ENCODE measurements at regions not wholly inside any gene's neighbourhood (a gene's known extent, or its start where the extent isn't known, plus 50 kb on each side); places are given as distances from the start of the nearest gene placed in this dataset.
"Not testable (repeated sequence)": the region's sequence is repeated elsewhere in the genome, so short reads cannot be mapped to it uniquely, and the experiment has no call there.

DNA sequence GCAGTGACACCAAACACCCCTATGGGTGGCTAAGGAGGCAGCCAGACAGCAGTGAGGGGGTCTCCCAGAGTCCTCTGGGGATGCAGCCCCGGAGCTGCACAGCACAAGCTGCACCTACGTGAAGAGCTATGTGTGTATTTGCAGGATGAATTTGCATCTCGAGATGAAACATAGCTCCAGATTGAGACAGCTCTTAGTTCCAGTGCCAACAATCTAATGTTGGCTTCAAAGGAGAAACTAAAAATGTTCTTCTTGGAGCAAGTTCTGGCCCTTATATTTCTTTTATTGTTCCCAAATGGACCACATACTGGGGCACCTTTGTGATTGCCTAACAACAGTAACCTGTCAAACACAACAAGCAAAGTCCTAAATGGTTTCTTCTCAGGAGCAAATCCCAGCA lies 233.9 kb downstream of the SLC4A3 start:
- Histone ChIP-seq H3K4me1 (ENCODE audit: low read depth) (no peaks in the 10 kb centered on the region), H3K27me3 (no peaks in the 10 kb centered on the region), H3K4me3 (no peak overlapping the region), H3K36me3 (no peaks in the 10 kb centered on the region), H3K9me3 (ENCODE audit: low read depth) (no peaks in the 10 kb centered on the region), H3K27ac (no peak overlapping the region)
- TF ChIP-seq CTCF (IDR thresholded peaks at IDR 0.05; ENCODE audit: low read depth, low read length) = no peak
- DNase-seq (ENCODE audit: low read depth in 1 of 2, low spot score in 1 of 2) = no peak

- H3K4me3 ChIP-seq = no peak overlapping the region
- no peaks in the 10 kb centered on the region for H3K36me3 ChIP-seq
- H3K9me3 ChIP-seq (ENCODE audit: low read depth) = no peaks in the 10 kb centered on the region
- no peak overlapping the region for H3K27ac ChIP-seq
- no peak for TF ChIP-seq CTCF (IDR thresholded peaks at IDR 0.05; ENCODE audit: low read depth, low read length)
- DNase-seq (ENCODE audit: low read depth in 1 of 2, low spot score in 1 of 2) = no peak
- no peaks in the 10 kb centered on the region for H3K4me1 ChIP-seq (ENCODE audit: low read depth)
- no peaks in the 10 kb centered on the region for H3K27me3 ChIP-seq
Observed at GRCh38 chr2:219864154-219864553, 236.7 kb downstream of the SLC4A3 start.

GRCh38 chr2:219868635-219869034 lies 241.2 kb downstream of the SLC4A3 start:
- Histone ChIP-seq H3K27me3 (no peaks in the 10 kb centered on the region), H3K4me3 (no peak overlapping the region), H3K4me1 (ENCODE audit: low read depth) (peaks cover 9% of the 10 kb centered on the region), H3K9me3 (ENCODE audit: low read depth) (no peaks in the 10 kb centered on the region), H3K27ac (no peak overlapping the region), H3K36me3 (no peaks in the 10 kb centered on the region)
- no peak for DNase-seq (ENCODE audit: low read depth in 1 of 2, low spot score in 1 of 2)
- no peak for TF ChIP-seq CTCF (IDR thresholded peaks at IDR 0.05; ENCODE audit: low read depth, low read length)

- TF ChIP-seq CTCF (IDR thresholded peaks at IDR 0.05; ENCODE audit: low read depth, low read length) = no peak
- DNase-seq (ENCODE audit: low read depth in 1 of 2, low spot score in 1 of 2) = no peak
- no peaks in the 10 kb centered on the region for H3K27me3 ChIP-seq
- no peaks in the 10 kb centered on the region for H3K9me3 ChIP-seq (ENCODE audit: low read depth)
- no peaks in the 10 kb centered on the region for H3K36me3 ChIP-seq
- no peak overlapping the region for H3K4me3 ChIP-seq
- H3K4me1 ChIP-seq (ENCODE audit: low read depth) = peaks cover 9% of the 10 kb centered on the region
- no peak overlapping the region for H3K27ac ChIP-seq
Observed at GRCh38 chr2:219870041-219870440, 242.6 kb downstream of the SLC4A3 start.

- Histone ChIP-seq H3K36me3 (no peaks in the 10 kb centered on the region), H3K27me3 (no peaks in the 10 kb centered on the region), H3K4me3 (no peak overlapping the region), H3K4me1 (ENCODE audit: low read depth) (peaks cover 9% of the 10 kb centered on the region), H3K27ac (no peak overlapping the region), H3K9me3 (ENCODE audit: low read depth) (no peaks in the 10 kb centered on the region)
- peak in 1 of 2 donors; percentile 18 for DNase-seq (ENCODE audit: low read depth in 1 of 2, low spot score in 1 of 2)
- TF ChIP-seq CTCF (IDR thresholded peaks at IDR 0.05; ENCODE audit: low read depth, low read length) = no peak
Observed at GRCh38 chr2:219871351-219871750, 243.9 kb downstream of the SLC4A3 start.

GRCh38 chr2:219875036-219875435 lies 247.6 kb downstream of the SLC4A3 start:
- no peaks in the 10 kb centered on the region for H3K27me3 ChIP-seq
- peaks cover 13% of the 10 kb centered on the region for H3K4me1 ChIP-seq (ENCODE audit: low read depth)
- H3K4me3 ChIP-seq = no peak overlapping the region
- no peak for DNase-seq (ENCODE audit: low read depth in 1 of 2, low spot score in 1 of 2)
- no peak for TF ChIP-seq CTCF (IDR thresholded peaks at IDR 0.05; ENCODE audit: low read depth, low read length)
- H3K9me3 ChIP-seq (ENCODE audit: low read depth) = no peaks in the 10 kb centered on the region
- H3K27ac ChIP-seq = no peak overlapping the region
- H3K36me3 ChIP-seq = no peaks in the 10 kb centered on the region

DNA sequence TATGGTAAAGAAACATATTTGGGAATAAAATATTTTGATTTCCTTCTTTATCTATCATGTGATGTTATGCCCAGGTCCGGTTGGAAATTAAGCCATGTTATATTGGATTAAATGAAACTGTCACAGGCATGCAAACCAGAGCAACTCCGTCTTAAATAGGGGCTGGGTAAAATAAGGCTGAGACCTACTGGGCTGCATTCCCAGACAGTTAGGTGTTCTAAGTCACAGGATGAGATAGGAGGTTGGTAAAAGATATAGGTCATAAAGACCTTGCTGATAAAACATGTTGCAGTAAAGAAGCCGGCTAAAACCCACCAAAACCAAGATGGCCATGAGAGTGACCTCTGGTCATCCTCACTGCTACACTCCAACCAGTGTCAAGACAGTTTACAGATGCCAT lies 248.6 kb downstream of the SLC4A3 start:
- H3K9me3 ChIP-seq (ENCODE audit: low read depth); H3K36me3 ChIP-seq; DNase-seq (ENCODE audit: low read depth in 1 of 2, low spot score in 1 of 2); H3K4me3 ChIP-seq; H3K27me3 ChIP-seq; H3K27ac ChIP-seq: not testable (repeated sequence)
- peaks cover 13% of the 10 kb centered on the region for H3K4me1 ChIP-seq (ENCODE audit: low read depth)

Data from cardiac muscle cell (in vitro differentiated cells and primary cell).